Testis (tissue), 2 donors: ENCODE measurements at regions not wholly inside any gene's neighbourhood (a gene's known extent, or its start where the extent isn't known, plus 50 kb on each side); places are given as distances from the start of the nearest gene placed in this dataset.

Experiments
- DNase-seq: peaks from one replicate; pipeline ENCODE4 v3.0.0-alpha.2; 2019
- H3K27ac ChIP-seq, 2 donors: fragments of 200-600 bp; sonication (generic); one replicate each; pipeline ENCODE4 v1.5.1; 2019
- H3K27me3 ChIP-seq: fragments of 200-600 bp; sonication (generic); one replicate; pipeline ENCODE4 v1.5.1; 2019
- H3K36me3 ChIP-seq: fragments of 200-600 bp; sonication (generic); one replicate; pipeline ENCODE4 v1.5.1; 2017; ENCODE audit warnings: low read depth; ENCODE audit errors: missing control alignments
- H3K4me1 ChIP-seq: fragments of 200-600 bp; sonication (generic); one replicate; pipeline ENCODE4 v1.5.1; 2019
- H3K4me3 ChIP-seq, 2 donors: fragments of 200-600 bp; sonication (generic); one replicate each; pipeline ENCODE4 v1.5.1; 2017 to 2019
- H3K9me3 ChIP-seq: fragments of 200-600 bp; sonication (generic); one replicate; pipeline ENCODE4 v1.5.1; 2017
- CTCF ChIP-seq, 3 experiments: fragments of 450-650 bp in 2 of 3; fragments of 200-600 bp in 1 of 3; sonication (generic) in 1 of 3; IDR thresholded peaks; one replicate each; pipeline ENCODE4 v1.5.1; 2016 to 2019; ENCODE audit warnings: antibody characterized with exemption in 3 of 3, mild to moderate bottlenecking in 2 of 3, moderate library complexity in 1 of 3
- POLR2A ChIP-seq: fragments of 450-650 bp; IDR thresholded peaks from one replicate; pipeline ENCODE4 v1.6.1; 2017; ENCODE audit warnings: antibody characterized with exemption, mild to moderate bottlenecking, moderate library complexity
- WGBS, 2 donors: methylation state at CpG; one replicate each; pipeline ENCODE4 v1.1.5; 2018; 5-methylcytosine and 5-hydroxymethylcytosine counted together
- intact Hi-C: fragments of 100-400 bp; cut with DNase I; formaldehyde crosslinking; loops from one replicate; pipeline ENCODE4 v1.15.1; 2023; ENCODE audit warnings: low total_unique reads

GRCh38 chr16:89040391-89040790 lies 53.3 kb upstream of the ACSF3 start:
- 73 to 76% methylated on average over 7 to 8 of the region's 8 CpGs for WGBS, 2 donors
- Histone ChIP-seq H3K36me3 (no peaks in the 10 kb centered on the region), H3K27me3 (no peaks in the 10 kb centered on the region), H3K9me3 (no peaks in the 10 kb centered on the region), H3K27ac (no peak overlapping the region), H3K4me3 (no peak overlapping the region), H3K4me1 (no peaks in the 10 kb centered on the region)
- TF ChIP-seq CTCF (IDR thresholded peaks at IDR 0.05) (no peak), POLR2A (no peak)
- no peak for DNase-seq
- intact Hi-C loops, result no loop called here

GRCh38 chr16:89040861-89041570 lies 52.6 kb upstream of the ACSF3 start:
- H3K27me3 ChIP-seq, result no peaks in the 10 kb centered on the region
- H3K4me1 ChIP-seq, result no peaks in the 10 kb centered on the region
- intact Hi-C loops, result no loop called here
- no peak for DNase-seq
- no peak overlapping the region for H3K27ac ChIP-seq
- H3K4me3 ChIP-seq, result no peak overlapping the region
- TF ChIP-seq POLR2A, result no peak
- no peak for TF ChIP-seq CTCF (IDR thresholded peaks at IDR 0.05)
- no peaks in the 10 kb centered on the region for H3K36me3 ChIP-seq
- no peaks in the 10 kb centered on the region for H3K9me3 ChIP-seq
- WGBS, 2 donors, result 84% methylated on average over 23 of the region's 25 CpGs; no CpG with 5 or more reads in 1 of the 2 donors

GRCh38 chr16:89041571-89042481 lies 51.8 kb upstream of the ACSF3 start:
- Histone ChIP-seq H3K4me1 (no peaks in the 10 kb centered on the region), H3K27me3 (no peaks in the 10 kb centered on the region)
- 85 to 88% methylated on average over 23 to 41 of the region's 42 CpGs for WGBS, 2 donors

GRCh38 chr16:89042711-89043551 lies 50.7 kb upstream of the ACSF3 start:
- DNase-seq, result no peak
- H3K4me3 ChIP-seq, result no peak overlapping the region
- no peaks in the 10 kb centered on the region for H3K27me3 ChIP-seq
- intact Hi-C loops, result no loop called here
- no peak for TF ChIP-seq POLR2A
- no peak for TF ChIP-seq CTCF (IDR thresholded peaks at IDR 0.05)
- 88% methylated on average over 15 to 31 of the region's 32 CpGs for WGBS, 2 donors
- no peak overlapping the region for H3K27ac ChIP-seq
- no peaks in the 10 kb centered on the region for H3K36me3 ChIP-seq
- no peaks in the 10 kb centered on the region for H3K4me1 ChIP-seq
- no peaks in the 10 kb centered on the region for H3K9me3 ChIP-seq

More at GRCh38 chr16:89041571-89042481, 51.8 kb upstream of the ACSF3 start:
- Histone ChIP-seq H3K27ac (no peak overlapping the region), H3K9me3 (no peaks in the 10 kb centered on the region), H3K36me3 (no peaks in the 10 kb centered on the region), H3K4me3 (no peak overlapping the region)
- no peak for DNase-seq
- intact Hi-C loops, result no loop called here
- no peak for TF ChIP-seq CTCF (IDR thresholded peaks at IDR 0.05)
- TF ChIP-seq POLR2A, result no peak
